K562 (cell line): ENCODE measurements at regions not wholly inside any gene's neighbourhood (a gene's known extent, or its start where the extent isn't known, plus 50 kb on each side); places are given as distances from the start of the nearest gene placed in this dataset.

Source experiments
- CSDE1 ChIP-seq, 2 experiments: fragments of 450-650 bp; IDR thresholded peaks; 2 replicates each; pipeline ENCODE4 v1.6.1; 2016; ENCODE audit warnings: mild to moderate bottlenecking in 1 of 2
- ELF4 ChIP-seq: fragments of 450-650 bp; formaldehyde crosslinking; IDR thresholded peaks from 2 replicates; pipeline ENCODE4 v1.4.0; 2022; ENCODE audit warnings: missing genetic modification characterization
- HNRNPK ChIP-seq: fragments of 200-400 bp; formaldehyde crosslinking; IDR thresholded peaks from one replicate; pipeline ENCODE4 v1.6.1; 2018; ENCODE audit warnings: mild to moderate bottlenecking, low read depth, low read length; ENCODE audit not compliant: poor library complexity, severe bottlenecking
- POLR2A ChIP-seq: fragments of 450-650 bp; conservative IDR thresholded peaks from 2 replicates; pipeline ENCODE4 v1.6.1; 2016
- ZBTB1 ChIP-seq: sonication (generic); formaldehyde crosslinking; IDR thresholded peaks from 2 replicates; pipeline ENCODE4 v1.8.1; 2023; ENCODE audit warnings: missing genetic modification reagents, low read depth, mild to moderate bottlenecking, borderline replicate concordance
- ZKSCAN8 ChIP-seq: fragments of 200-800 bp; sonication (Bioruptor generic); IDR thresholded peaks from 2 replicates; pipeline ENCODE4 v1.6.1; 2016; ENCODE audit warnings: missing genetic modification characterization, missing compliant biosample characterization
- ZNF398 ChIP-seq: fragments of 250-450 bp; sonication (Bioruptor Pico); IDR thresholded peaks from 2 replicates; pipeline ENCODE4 v1.8.0; 2021; ENCODE audit warnings: moderate library complexity, mild to moderate bottlenecking, inconsistent platforms
- ZNF407 ChIP-seq: fragments of 450-650 bp; IDR thresholded peaks from 2 replicates; pipeline ENCODE4 v1.6.1; 2016; ENCODE audit warnings: low read depth
- ZNF586 ChIP-seq: fragments of 450-650 bp; formaldehyde crosslinking; conservative IDR thresholded peaks from 2 replicates; pipeline ENCODE4 v1.4.0; 2020; ENCODE audit warnings: mild to moderate bottlenecking, moderate library complexity

GRCh38 chr2:120803764-120804335, 68.2 kb downstream of the GLI2 start (continued):
- TF ChIP-seq ZNF407: no peak
- TF ChIP-seq ELF4 (CRISPR knock-in tag): no peak
- TF ChIP-seq ZNF398 (CRISPR knock-in tag): no peak
- TF ChIP-seq POLR2A: no peak
- no peak for TF ChIP-seq ZNF586 (CRISPR knock-in tag)
- no peak for TF ChIP-seq CSDE1 (IDR thresholded peaks at IDR 0.05)
- TF ChIP-seq HNRNPK: no peak
- TF ChIP-seq ZKSCAN8 (CRISPR knock-in tag): no peak
- TF ChIP-seq ZBTB1 (CRISPR knock-in tag): no peak
